ENCODE measurements at regions not wholly inside any gene's neighbourhood (a gene's known extent, or its start where the extent isn't known, plus 50 kb on each side); places are given as distances from the start of the nearest gene placed in this dataset.
A peak's percentile ranks its signal among the peaks of the same experiment; 100 is the strongest.

DNA sequence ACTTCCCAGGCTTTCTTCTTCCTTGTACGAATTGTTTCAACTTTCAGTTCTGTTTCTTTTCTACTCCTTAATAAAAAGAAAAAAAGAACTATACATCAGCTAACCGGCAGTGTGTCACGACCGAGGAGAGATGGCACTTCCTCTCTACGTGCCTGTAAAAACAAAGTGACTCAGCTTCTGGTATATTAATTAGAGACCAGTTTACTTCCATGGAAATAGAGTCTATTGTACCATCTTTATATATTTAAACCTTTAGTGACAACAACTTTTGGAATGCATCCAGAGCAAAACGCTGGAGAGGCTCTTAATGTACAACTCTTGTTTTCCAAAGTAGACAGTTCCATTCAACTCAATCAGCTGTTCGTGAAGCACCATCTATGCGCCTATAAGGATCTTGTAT, 94.5 kb upstream of the LIFR start:
- H4K91ac ChIP-seq (replicated peaks; ENCODE audit: insufficient read length, low read length), result no peak overlapping the region
- H3K23me2 ChIP-seq (ENCODE audit: low read depth, low read length), result 0 out of 2 replicates have a peak, but pooled peaks cover 1% of the 10 kb centered on the region
- no peak overlapping the region for H2BK20ac ChIP-seq (ENCODE audit: low read length)
- no peak overlapping the region for H3K56ac ChIP-seq (replicated peaks; ENCODE audit: insufficient read length, low read depth, low read length)
- no peak overlapping the region for H3K9ac ChIP-seq (replicated peaks in 1 of 4; ENCODE audit: extremely low read depth in 1 of 4, low read depth in 3 of 4, low read length in 3 of 4)
- no peak overlapping the region for H3K18ac ChIP-seq (ENCODE audit: extremely low read depth, low read length)
- no peak overlapping the region for H3K4me3 ChIP-seq (ENCODE audit: extremely low read depth in 1 of 4, insufficient read depth in 2 of 4, low read depth in 3 of 4, low read length in 4 of 4)
- no peaks in the 10 kb centered on the region for H3K79me2 ChIP-seq (ENCODE audit: control insufficient read depth in 1 of 2, insufficient read depth in 2 of 2, low read length in 2 of 2)
- H2AFZ ChIP-seq (ENCODE audit: low read length), result peak overlapping the region; percentile 26; the same call in 1 of the 2 replicates
- no peak overlapping the region for H2BK12ac ChIP-seq (ENCODE audit: low read depth, low read length)
- no peak overlapping the region for H3K23ac ChIP-seq (ENCODE audit: insufficient read length)
- H3K14ac ChIP-seq (ENCODE audit: insufficient read length), result no peak overlapping the region
- no peak overlapping the region for H4K5ac ChIP-seq (ENCODE audit: insufficient read length, low read depth, low read length)
- no peaks in the 10 kb centered on the region for H3K4me1 ChIP-seq (replicated peaks in 1 of 4; ENCODE audit: control insufficient read depth in 3 of 4, insufficient read depth in 4 of 4, low read length in 3 of 4)
- no peak for FAIRE-seq
- H3K79me1 ChIP-seq (ENCODE audit: low read depth, low read length), result no peaks in the 10 kb centered on the region
- H3K27ac ChIP-seq (ENCODE audit: low read depth, low read length), result no peak overlapping the region
- no peaks in the 10 kb centered on the region for H3K27me3 ChIP-seq (replicated peaks in 1 of 4; ENCODE audit: control insufficient read depth in 3 of 4, extremely low read depth in 1 of 4, insufficient read depth in 3 of 4, low read length in 3 of 4)
- no peak overlapping the region for H2BK120ac ChIP-seq (replicated peaks; ENCODE audit: low read depth, low read length)
- H3K36me3 ChIP-seq (ENCODE audit: control insufficient read depth in 2 of 4, insufficient read depth in 4 of 4, low read length in 3 of 4), result no peaks in the 10 kb centered on the region
- H2BK5ac ChIP-seq (ENCODE audit: low read depth, low read length), result no peak overlapping the region
- WGBS, 2 experiments (ENCODE audit: extremely low coverage in 1 of 2, insufficient coverage in 1 of 2, insufficient read length in 1 of 2, insufficient replicate concordance in 2 of 2, low coverage in 1 of 2, low lambda C conversion rate in 2 of 2, missing lambda C conversion rate in 1 of 2), result 96% methylated on average over 8 of the region's 8 CpGs; no CpG with 5 or more reads in 1 of the 2 experiments
- DNase-seq (ENCODE audit: low read depth in 1 of 2, low spot score in 2 of 2), result no peak
- H3K4ac ChIP-seq (replicated peaks; ENCODE audit: insufficient read length, low read depth, low read length), result no peak overlapping the region
- H2AK5ac ChIP-seq (ENCODE audit: low read depth, low read length), result no peak overlapping the region
- no peaks in the 10 kb centered on the region for H4K20me1 ChIP-seq (replicated peaks in 1 of 2; ENCODE audit: control insufficient read depth in 1 of 2, insufficient read depth in 2 of 2, low read length in 2 of 2)
- no peak overlapping the region for H4K8ac ChIP-seq (ENCODE audit: extremely low read depth, insufficient read depth, low read length)
- ChIA-PET CTCF (ENCODE audit: partially characterized antibody) (interaction anchor here (1.2 to 2.2 kb wide), 2 partner anchors 11 to 23 kb away, joined by 3 to 6 read pairs; no protein-coding TSS in a partner anchor), POLR2A (ENCODE audit: partially characterized antibody) (interaction anchor here (1.3 kb wide), 1 partner anchor 10 kb away, joined by 3 read pairs; no protein-coding TSS in a partner anchor)
- no peaks in the 10 kb centered on the region for H3K9me3 ChIP-seq (ENCODE audit: insufficient read depth in 2 of 2, low read depth in 1 of 2, low read length in 1 of 2)
- no peak for TF ChIP-seq EP300 (IDR thresholded peaks at IDR 0.05; ENCODE audit: borderline replicate concordance in 1 of 2, low read depth in 2 of 2, low read length in 2 of 2)
- TF ChIP-seq, protein P1, sequence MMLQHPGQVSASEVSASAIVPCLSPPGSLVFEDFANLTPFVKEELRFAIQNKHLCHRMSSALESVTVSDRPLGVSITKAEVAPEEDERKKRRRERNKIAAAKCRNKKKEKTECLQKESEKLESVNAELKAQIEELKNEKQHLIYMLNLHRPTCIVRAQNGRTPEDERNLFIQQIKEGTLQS (IDR thresholded peaks at IDR 0.05; ENCODE audit: insufficient read depth, low read depth, low read length), result no peak
- no peak for TF ChIP-seq GTF2F1 (IDR thresholded peaks at IDR 0.05; ENCODE audit: borderline replicate concordance, low read depth, low read length)
- TF ChIP-seq NANOG (IDR thresholded peaks at IDR 0.05; ENCODE audit: insufficient read depth, low read depth, low read length, poor library complexity, severe bottlenecking), result no peak
- no peak for TF ChIP-seq KDM1A (IDR thresholded peaks at IDR 0.05; ENCODE audit: borderline replicate concordance, low read length)
- TF ChIP-seq, protein P2, sequence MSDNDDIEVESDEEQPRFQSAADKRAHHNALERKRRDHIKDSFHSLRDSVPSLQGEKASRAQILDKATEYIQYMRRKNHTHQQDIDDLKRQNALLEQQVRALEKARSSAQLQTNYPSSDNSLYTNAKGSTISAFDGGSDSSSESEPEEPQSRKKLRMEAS (IDR thresholded peaks at IDR 0.05), result no peak
- no peak overlapping the region for H3K4me2 ChIP-seq (ENCODE audit: insufficient read depth in 1 of 2, low read depth in 2 of 2, low read length in 2 of 2)
- no peak overlapping the region for H2BK15ac ChIP-seq (ENCODE audit: low read length)

Data from H1 (cell line).